ENCODE measurements at regions not wholly inside any gene's neighbourhood (a gene's known extent, or its start where the extent isn't known, plus 50 kb on each side); places are given as distances from the start of the nearest gene placed in this dataset.

DNA sequence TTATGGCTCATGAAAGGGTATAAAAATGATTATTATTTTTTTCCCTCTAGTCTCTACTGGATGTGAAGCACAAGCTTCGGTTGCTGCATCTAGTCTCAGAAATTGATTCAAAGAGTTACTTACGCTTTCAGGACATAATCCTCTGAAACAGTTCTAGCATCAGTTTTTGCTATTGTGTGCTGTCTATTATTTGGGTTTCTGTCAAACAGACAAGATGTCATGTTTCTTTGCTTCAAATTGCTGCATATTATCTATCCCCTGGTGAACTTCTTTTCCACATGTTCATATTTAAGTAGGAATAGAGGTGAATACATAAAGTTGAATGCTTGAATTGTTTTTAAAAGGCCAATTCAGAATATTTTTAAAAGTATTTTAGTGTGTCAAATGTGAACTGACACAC lies 161.6 kb upstream of the GBE1 start:
- Mint-ChIP-seq H3K36me3 (no peaks in the 10 kb centered on the region), H3K9me3 (no peaks in the 10 kb centered on the region), H3K4me1 (no peaks in the 10 kb centered on the region), H3K4me3 (no peak overlapping the region), H3K27ac (no peak overlapping the region), H3K27me3 (ENCODE audit: low read depth in 3 of 3) (peaks cover 0 to 1% (median 0%) of the 10 kb centered on the region in 3 donors)
- Histone ChIP-seq H3K79me2 (ENCODE audit: insufficient read depth, low read length) (no peaks in the 10 kb centered on the region), H4K20me1 (ENCODE audit: insufficient read depth, low read length) (no peaks in the 10 kb centered on the region), H3K4me2 (replicated peaks; ENCODE audit: extremely low read depth, low read length, poor library complexity, severe bottlenecking) (no peak overlapping the region), H3K27ac (ENCODE audit: low read depth in 1 of 2, low read length in 2 of 2) (no peak overlapping the region), H3K36me3 (replicated peaks in 1 of 2; ENCODE audit: control insufficient read depth in 1 of 2, insufficient read depth in 2 of 2, low read length in 2 of 2) (no peaks in the 10 kb centered on the region), H2AFZ (ENCODE audit: insufficient read depth, low read depth, low read length, poor library complexity, severe bottlenecking) (no peak overlapping the region), H3K27me3 (ENCODE audit: control insufficient read depth in 2 of 2, insufficient read depth in 2 of 2, low read length in 2 of 2) (no peaks in the 10 kb centered on the region), H3K4me1 (ENCODE audit: control insufficient read depth in 1 of 2, insufficient read depth in 2 of 2, low read length in 2 of 2) (no peaks in the 10 kb centered on the region), H3K9me3 (replicated peaks in 1 of 2; ENCODE audit: control insufficient read depth in 1 of 2, insufficient read depth in 1 of 2, low read length in 2 of 2) (no peaks in the 10 kb centered on the region), H3K4me3 (replicated peaks in 1 of 3; ENCODE audit: low read depth in 2 of 3, low read length in 3 of 3) (no peak overlapping the region), H3K9ac (ENCODE audit: insufficient read depth, low read length, poor library complexity, severe bottlenecking) (no peak overlapping the region)
- WGBS (ENCODE audit: insufficient coverage), result no CpG with 5 or more reads among the region's 2 CpGs
- no peak for DNase-seq
- no peak for TF ChIP-seq CTCF (IDR thresholded peaks at IDR 0.05)
- intact Hi-C loops (cut with micrococcal nuclease), result no loop called here

GRCh38 chr3:81922404-81922803 lies 161.0 kb upstream of the GBE1 start:
- Mint-ChIP-seq H3K4me1 (no peaks in the 10 kb centered on the region), H3K4me3 (no peak overlapping the region), H3K9me3 (no peaks in the 10 kb centered on the region), H3K36me3 (no peaks in the 10 kb centered on the region), H3K27ac (no peak overlapping the region), H3K27me3 (ENCODE audit: low read depth in 3 of 3) (peaks cover 0 to 1% (median 0%) of the 10 kb centered on the region in 3 donors)
- H3K9me3 ChIP-seq (replicated peaks in 1 of 2; ENCODE audit: control insufficient read depth in 1 of 2, insufficient read depth in 1 of 2, low read length in 2 of 2), result no peaks in the 10 kb centered on the region
- no peaks in the 10 kb centered on the region for H3K36me3 ChIP-seq (replicated peaks in 1 of 2; ENCODE audit: control insufficient read depth in 1 of 2, insufficient read depth in 2 of 2, low read length in 2 of 2)
- no peaks in the 10 kb centered on the region for H3K79me2 ChIP-seq (ENCODE audit: insufficient read depth, low read length)
- no peak overlapping the region for H2AFZ ChIP-seq (ENCODE audit: insufficient read depth, low read depth, low read length, poor library complexity, severe bottlenecking)
- no peaks in the 10 kb centered on the region for H4K20me1 ChIP-seq (ENCODE audit: insufficient read depth, low read length)
- no peak for DNase-seq
- no CpG with 5 or more reads among the region's 1 CpG for WGBS (ENCODE audit: insufficient coverage)
- H3K27me3 ChIP-seq (ENCODE audit: control insufficient read depth in 2 of 2, insufficient read depth in 2 of 2, low read length in 2 of 2), result no peaks in the 10 kb centered on the region
- H3K9ac ChIP-seq (ENCODE audit: insufficient read depth, low read length, poor library complexity, severe bottlenecking), result no peak overlapping the region
- no peak overlapping the region for H3K4me2 ChIP-seq (replicated peaks; ENCODE audit: extremely low read depth, low read length, poor library complexity, severe bottlenecking)
- no peak overlapping the region for H3K4me3 ChIP-seq (replicated peaks in 1 of 3; ENCODE audit: low read depth in 2 of 3, low read length in 3 of 3)
- intact Hi-C loops (cut with micrococcal nuclease), result no loop called here
- no peak for TF ChIP-seq CTCF (IDR thresholded peaks at IDR 0.05)
- H3K4me1 ChIP-seq (ENCODE audit: control insufficient read depth in 1 of 2, insufficient read depth in 2 of 2, low read length in 2 of 2), result no peaks in the 10 kb centered on the region
- H3K27ac ChIP-seq (ENCODE audit: low read depth in 1 of 2, low read length in 2 of 2), result no peak overlapping the region

Data from CD14-positive monocyte (primary cell).